HG03025 (cell line): ENCODE measurements at regions not wholly inside any gene's neighbourhood (a gene's known extent, or its start where the extent isn't known, plus 50 kb on each side); places are given as distances from the start of the nearest gene placed in this dataset.
"Not testable (repeated sequence)": the region's sequence is repeated elsewhere in the genome, so short reads cannot be mapped to it uniquely, and the experiment has no call there.

Source experiments
- ATAC-seq: cut with Tn5 transposase; IDR thresholded peaks from one replicate; pipeline ENCODE4 v1.9.1; 2021; ENCODE audit warnings: mild to moderate bottlenecking, moderate library complexity; ENCODE audit not compliant: unreplicated experiment, low FRiP score

GRCh38 chr7:131148708-131149428 lies 178.8 kb upstream of the MKLN1 start:
- no peak for ATAC-seq

DNA sequence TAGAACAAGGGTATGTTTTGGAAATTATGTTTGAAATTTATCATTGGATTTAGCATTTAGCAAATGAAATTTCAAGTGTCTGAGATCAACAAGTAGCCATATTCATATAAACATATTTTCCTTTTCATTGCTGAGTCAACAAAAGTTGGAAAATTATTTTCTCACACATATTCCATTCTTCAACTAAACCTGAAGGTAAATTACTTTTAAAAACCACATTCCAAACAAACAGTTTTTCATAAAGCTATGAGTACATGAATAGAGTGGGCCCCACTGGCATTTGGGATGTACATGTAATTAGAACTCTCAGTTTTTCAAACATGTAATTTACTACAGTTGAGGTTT lies 178.3 kb upstream of the MKLN1 start:
- ATAC-seq = no peak

- ATAC-seq = no peak
Measured at GRCh38 chr7:131149840-131150239, 177.8 kb upstream of the MKLN1 start.

DNA sequence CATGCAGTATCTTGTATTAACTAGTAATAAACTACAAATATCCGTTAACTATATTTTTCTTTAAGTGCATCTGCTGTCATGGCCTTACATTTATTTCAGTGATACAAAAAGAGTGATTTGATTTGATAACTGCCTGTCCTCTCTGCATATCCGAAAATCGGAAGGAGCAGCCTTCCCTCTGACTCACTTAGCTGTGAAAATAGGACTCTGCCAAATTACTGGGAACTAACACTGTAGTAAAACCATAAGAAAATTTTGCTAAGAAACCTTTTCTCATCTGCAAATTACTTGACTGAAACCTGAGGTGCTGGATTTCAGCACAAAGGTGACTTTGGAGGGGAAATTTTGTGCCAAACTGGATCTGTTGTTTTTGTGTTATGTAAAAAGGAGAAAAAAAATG lies 176.6 kb upstream of the MKLN1 start:
- no peak for ATAC-seq

DNA sequence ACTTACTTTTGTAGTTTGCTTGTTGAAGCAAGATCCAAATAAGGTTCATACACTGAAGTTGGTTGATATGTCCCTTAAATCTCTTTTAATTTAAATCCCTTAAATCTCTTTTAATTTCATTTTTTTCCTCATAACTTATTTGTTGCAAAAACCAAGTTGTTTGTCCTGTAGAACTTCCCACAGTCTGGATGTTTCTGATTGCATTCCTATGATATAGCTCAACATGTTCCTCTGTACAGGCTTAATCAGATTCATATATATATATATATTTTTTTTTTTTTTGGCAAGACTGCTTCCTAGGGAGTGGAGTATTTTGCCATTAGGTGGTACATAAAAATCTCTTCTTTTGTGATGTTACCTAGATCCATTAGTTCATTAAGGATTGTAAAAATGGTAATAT lies 174.9 kb upstream of the MKLN1 start:
- no peak for ATAC-seq

- no peak for ATAC-seq
Measured at GRCh38 chr7:131154380-131154779, 173.3 kb upstream of the MKLN1 start.

DNA sequence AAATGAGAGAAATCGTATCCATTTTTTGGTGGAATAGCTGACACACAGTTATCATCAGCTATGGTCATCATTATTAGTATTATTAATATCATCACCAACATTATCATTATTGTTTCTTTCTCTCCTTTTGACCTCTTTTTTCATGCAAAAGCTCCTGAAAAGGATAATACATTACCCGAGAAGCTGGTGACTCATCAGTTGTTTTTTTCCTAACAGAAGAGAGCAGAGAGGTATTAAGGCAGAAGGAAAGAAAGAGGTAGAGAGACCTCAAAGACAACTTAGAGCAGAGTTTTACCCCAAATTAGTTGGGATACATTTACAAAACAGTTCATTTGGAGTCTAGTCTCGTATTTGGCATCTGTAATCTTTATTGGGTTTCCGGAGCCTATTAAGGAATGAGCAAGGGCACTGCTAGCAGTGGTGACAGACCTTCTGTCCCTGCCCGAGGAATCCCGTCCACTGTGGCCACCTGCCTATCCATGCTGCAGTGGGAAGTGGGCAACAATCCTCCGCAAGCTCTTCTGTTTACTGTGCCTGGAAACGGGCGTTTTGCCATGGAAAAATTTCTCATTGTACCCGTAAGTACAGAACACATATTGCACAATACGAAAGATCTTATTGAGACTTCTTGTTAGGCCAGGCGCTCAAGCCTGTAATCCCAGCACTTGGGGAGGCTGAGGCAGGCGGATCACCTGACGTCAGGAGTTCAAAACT lies 170.0 kb upstream of the MKLN1 start:
- ATAC-seq = no peak

DNA sequence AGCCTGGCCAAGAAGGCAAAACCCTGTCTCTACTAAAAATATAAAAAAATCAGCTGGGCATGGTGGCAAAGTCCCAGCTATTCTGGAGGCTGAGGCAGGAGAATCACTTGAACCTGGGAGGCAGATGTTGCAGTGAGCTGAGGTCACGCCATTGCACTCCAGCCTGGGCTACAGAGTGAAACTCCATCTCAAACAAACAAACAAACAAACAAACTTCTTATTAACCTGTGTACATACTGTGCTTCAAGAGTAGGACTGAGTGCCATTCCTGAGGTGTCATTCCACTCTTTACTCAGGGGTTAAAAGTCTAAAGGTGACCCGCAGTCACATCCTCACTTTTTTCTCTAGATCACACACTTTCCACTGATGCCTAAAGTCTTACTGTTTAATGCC lies 169.4 kb upstream of the MKLN1 start:
- ATAC-seq = not testable (repeated sequence)

DNA sequence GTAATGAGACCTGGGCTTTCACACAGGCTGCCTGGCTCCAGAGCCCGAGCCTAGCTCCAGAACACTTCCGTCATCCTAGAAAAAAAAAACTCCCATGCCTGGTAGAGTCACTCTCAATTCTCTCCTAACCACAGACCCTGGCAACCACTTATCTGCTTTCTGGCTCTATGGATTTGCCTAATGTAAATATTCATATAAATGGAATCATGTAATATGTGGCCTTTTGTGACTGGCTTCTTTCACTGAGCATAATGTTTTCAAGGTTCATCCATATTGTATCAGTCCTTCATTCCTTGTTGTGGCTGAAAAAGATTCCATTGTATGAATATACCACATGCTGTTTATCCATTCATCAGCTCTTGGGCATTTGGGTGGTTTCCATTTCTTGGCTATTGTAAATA lies 167.7 kb upstream of the MKLN1 start:
- ATAC-seq = no peak

GRCh38 chr7:131161103-131161502 lies 166.6 kb upstream of the MKLN1 start:
- no peak for ATAC-seq

DNA sequence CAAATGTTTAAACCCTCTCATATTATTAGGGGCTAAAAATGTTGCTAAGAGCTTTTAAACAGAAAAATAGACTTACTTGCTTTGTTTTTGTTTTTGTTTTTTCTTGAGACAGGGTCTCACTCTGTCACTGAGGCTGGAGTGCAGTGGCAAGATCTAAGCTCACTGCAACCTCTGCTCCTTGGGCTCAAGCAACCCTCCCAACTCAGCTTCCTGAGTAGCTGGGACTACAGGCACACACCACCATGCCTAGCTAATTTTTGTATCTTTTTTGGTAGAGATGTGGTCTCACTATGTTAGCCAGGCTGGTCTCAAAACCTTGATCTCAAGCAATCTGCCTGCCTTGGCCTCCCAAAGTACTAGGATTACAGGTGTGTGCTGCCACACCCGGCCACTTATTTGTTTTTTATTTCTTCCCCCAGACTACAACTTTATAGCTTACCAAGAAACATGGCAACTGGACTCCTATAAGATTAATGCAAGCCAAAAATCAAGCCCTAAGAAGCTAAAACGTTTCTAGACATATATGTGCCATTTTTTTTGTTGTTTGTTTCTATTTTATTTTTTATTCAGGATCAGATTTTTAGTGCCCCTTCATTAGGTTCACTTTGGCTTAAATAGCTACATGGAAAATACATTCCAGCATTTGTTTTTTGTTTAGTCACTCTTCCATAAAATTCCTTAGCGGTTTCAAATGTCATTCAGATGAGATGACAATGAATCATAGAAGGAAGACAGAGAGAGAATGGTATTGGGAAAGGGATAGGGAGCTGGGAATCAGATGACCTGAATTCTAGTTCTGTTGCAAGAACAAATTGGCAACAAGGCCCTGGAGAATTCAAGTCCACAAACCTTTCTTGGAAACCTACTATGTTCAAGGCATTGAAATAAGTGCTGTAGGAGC lies 163.4 kb upstream of the MKLN1 start:
- no peak for ATAC-seq

GRCh38 chr7:131166066-131166465 lies 161.6 kb upstream of the MKLN1 start:
- no peak for ATAC-seq

DNA sequence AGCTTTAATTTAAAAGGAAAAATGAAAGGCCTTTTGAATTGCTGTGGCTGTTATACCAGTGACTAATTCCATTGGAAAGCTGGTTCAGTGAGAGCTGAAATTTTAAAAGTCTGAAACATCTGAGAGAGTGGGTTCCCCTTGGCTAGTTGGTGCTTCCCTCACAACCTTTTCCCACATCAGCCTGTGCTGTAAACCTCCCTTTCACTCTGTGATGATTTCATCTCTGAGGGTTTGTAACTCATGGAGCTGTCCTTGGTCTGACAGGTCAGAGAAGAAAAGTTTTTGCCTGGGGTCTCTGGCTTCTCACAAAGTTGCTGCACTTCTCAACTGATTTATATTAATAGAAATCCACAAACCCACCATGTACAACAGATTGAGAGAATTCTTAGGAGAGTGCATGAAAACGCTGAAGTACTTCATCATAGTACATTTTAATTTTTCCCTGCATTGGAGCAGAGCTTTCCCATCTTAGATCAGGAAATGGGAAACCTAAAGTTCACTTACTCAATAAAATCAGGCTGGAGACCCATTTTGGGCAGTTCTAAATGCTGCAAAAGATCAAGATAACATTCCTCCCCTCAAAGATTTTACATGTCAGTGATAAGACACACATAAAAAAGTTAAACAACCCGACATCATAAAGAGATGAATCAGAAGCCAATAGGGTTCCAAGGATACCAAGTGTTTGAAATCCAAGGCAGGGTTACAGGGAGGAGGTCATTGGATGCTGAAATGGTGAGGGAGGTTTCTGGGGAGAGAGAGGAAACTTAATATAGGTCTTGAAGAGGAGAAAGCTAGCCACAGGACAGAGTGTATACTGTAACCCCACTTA lies 157.0 kb upstream of the MKLN1 start:
- ATAC-seq = no peak

GRCh38 chr7:131173145-131173890 lies 154.4 kb upstream of the MKLN1 start:
- no peak for ATAC-seq

DNA sequence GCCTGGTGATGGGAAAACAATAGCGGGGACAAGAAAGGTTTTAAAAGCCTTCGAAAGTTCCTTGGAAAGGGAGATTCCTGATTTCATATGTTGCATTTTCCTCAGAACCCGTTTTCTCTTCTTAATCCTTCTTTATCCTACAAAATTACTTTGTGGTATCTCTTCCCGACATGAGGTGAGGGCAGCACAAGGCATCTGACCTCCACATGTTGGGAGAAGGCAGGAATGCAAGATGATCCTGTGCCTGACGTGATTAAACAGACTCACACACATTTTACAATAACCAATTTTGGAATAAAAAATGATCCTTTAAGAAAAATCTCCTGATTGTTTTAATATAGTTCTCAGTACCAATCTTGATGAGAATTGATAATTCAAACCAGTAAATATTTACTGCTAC lies 153.3 kb upstream of the MKLN1 start:
- ATAC-seq = no peak

DNA sequence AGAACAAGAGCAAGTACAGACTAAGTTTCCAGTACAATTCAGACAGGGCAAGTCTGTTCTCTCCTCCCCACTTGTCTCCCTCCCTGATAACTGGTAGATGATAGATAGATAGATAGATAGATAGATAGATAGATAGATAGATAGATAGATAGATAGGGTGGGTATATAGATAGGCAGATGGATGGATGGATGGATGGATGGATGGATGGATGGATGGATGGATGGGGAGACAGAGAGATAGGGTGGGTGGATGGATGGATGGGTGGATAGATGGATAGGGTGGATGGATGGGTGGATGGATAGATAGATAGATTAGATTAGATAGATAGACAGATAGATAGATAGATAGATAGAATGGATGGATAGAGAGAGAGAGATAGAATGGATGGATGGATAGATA lies 152.8 kb upstream of the MKLN1 start:
- ATAC-seq = no peak

DNA sequence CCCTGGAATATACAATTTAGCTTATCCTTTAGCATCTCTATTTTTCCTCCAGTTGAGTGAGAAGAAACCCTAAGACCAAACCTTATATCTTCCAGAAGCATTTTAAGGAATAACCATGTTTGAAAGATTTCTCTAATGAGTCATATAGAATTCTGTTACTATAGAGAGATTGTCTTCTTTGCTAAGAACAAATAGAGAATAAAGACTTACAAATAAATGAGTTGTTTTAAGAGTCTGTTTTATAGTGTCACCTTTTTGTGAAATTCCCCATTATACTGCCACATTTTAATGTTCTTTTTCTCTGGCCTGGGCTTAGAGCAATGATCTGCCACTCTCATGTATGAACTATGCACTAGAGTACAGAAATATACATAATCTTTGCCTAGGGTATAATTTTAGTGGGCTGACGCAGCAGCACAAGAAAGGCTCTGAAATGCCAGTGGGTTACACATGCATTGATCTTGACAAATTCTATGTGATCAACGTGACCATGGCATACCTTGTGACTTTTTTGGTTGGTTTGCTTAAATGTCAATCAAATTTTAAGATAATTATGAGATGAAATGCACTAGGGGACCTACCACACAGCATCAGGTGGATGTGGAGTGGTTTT lies 145.1 kb upstream of the MKLN1 start:
- ATAC-seq = no peak

- ATAC-seq = no peak
Measured at GRCh38 chr7:131183072-131183471, 144.6 kb upstream of the MKLN1 start.

- ATAC-seq = no peak
Measured at GRCh38 chr7:131183611-131184119, 144.0 kb upstream of the MKLN1 start.
